GM12878 (cell line): ENCODE measurements at regions not wholly inside any gene's neighbourhood (a gene's known extent, or its start where the extent isn't known, plus 50 kb on each side); places are given as distances from the start of the nearest gene placed in this dataset.

ENCODE experiments used
- ATAC-seq: fragments of 200-7000 bp; cut with Tn5 transposase; 3 replicates; pipeline ENCODE4 v1.9.1; 2020; ENCODE audit warnings: mild to moderate bottlenecking, moderate library complexity
- BruUV-seq: library from RNA; stranded (reverse); fragments of 400-500 nt; replicated peaks from 2 replicates; lab custom pipeline; 2021; lab: Mats Ljungman, UMichigan
- CTCF ChIA-PET: fragments of 300-600 bp; sonication (Branson Sonifier 250); formaldehyde crosslinking; extraction: SDS; loops from one replicate; lab custom pipeline; 2021; ENCODE audit warnings: inconsistent platforms; lab: Yijun Ruan, JAX
- POLR2A ChIA-PET: fragments of 350-600 bp; formaldehyde crosslinking; extraction: SDS; loops from one replicate; lab custom pipeline; 2021; ENCODE audit warnings: inconsistent platforms; lab: Charles Lee
- RAD21 ChIA-PET: fragments of 300-600 bp; sonication (Branson Sonifier 250); formaldehyde crosslinking; loops from one replicate; lab custom pipeline; 2023; ENCODE audit warnings: antibody characterized with exemption; ENCODE audit not compliant: unreplicated experiment; lab: Charles Lee
- SMC1A ChIA-PET: fragments of 300-600 bp; sonication (Branson Sonifier 250); formaldehyde crosslinking; loops from one replicate; lab custom pipeline; 2023; ENCODE audit not compliant: unreplicated experiment, uncharacterized antibody; lab: Charles Lee
- DNase-seq: peaks from one replicate; pipeline ENCODE4 v3.0.0-alpha.2; 2011; ENCODE audit warnings: low read depth, low spot score
- FAIRE-seq: peaks from 3 replicates; lab custom pipeline; 2011; peaks lifted over from hg19 to GRCh38; lab: Jason Lieb, UNC
- H2AFZ ChIP-seq: 2 replicates; pipeline ENCODE4 v1.6.0; 2011; ENCODE audit warnings: low read depth, low read length, control low read depth; ENCODE audit not compliant: control insufficient read depth
- H3K27ac ChIP-seq: 2 replicates; pipeline ENCODE4 v1.5.1; 2011; ENCODE audit warnings: control low read depth; ENCODE audit not compliant: control insufficient read depth, insufficient read depth
- H3K27me3 ChIP-seq, 2 experiments: replicated peaks in 1 of 2; 2 replicates each; pipeline versions ENCODE4 v1.6.0 to v1.6.1; 2011; ENCODE audit warnings: low read length in 1 of 2; ENCODE audit not compliant: control insufficient read depth in 2 of 2, insufficient read depth in 2 of 2
- H3K36me3 ChIP-seq, 2 experiments: 2 replicates each; pipeline ENCODE4 v1.5.1; 2011; ENCODE audit warnings: low read length in 1 of 2; ENCODE audit not compliant: control insufficient read depth in 2 of 2, insufficient read depth in 2 of 2
- H3K4me1 ChIP-seq: 2 replicates; pipeline ENCODE4 v1.6.1; 2011; ENCODE audit warnings: mild to moderate bottlenecking, low read length, moderate library complexity, mixed read lengths; ENCODE audit not compliant: control insufficient read depth, insufficient read depth
- H3K4me2 ChIP-seq: 2 replicates; pipeline ENCODE4 v1.6.0; 2011; ENCODE audit warnings: control low read depth; ENCODE audit not compliant: control insufficient read depth, insufficient read depth
- H3K4me3 ChIP-seq: fragments of 200-600 bp; sonication (generic); 2 replicates; pipeline ENCODE4 v1.5.1; 2016
- H3K79me2 ChIP-seq: 2 replicates; pipeline ENCODE4 v1.6.0; 2011; ENCODE audit warnings: low read length; ENCODE audit not compliant: control insufficient read depth, insufficient read depth
- H3K9ac ChIP-seq: 2 replicates; pipeline ENCODE4 v1.8.0; 2011; ENCODE audit warnings: low read length, control low read depth, mixed read lengths; ENCODE audit not compliant: control insufficient read depth, insufficient read depth
- H3K9me3 ChIP-seq: replicated peaks from 3 replicates; pipeline ENCODE4 v1.5.1; 2011; ENCODE audit warnings: mild to moderate bottlenecking, low read length; ENCODE audit not compliant: control insufficient read depth, insufficient read depth
- H4K20me1 ChIP-seq: 2 replicates; pipeline ENCODE4 v1.6.0; 2011; ENCODE audit not compliant: control insufficient read depth, insufficient read depth
- BACH1 ChIP-seq: fragments of 450-650 bp; IDR thresholded peaks from 2 replicates; pipeline ENCODE4 v1.6.1; 2017; ENCODE audit warnings: mild to moderate bottlenecking, borderline replicate concordance
- BRCA1 ChIP-seq: IDR thresholded peaks from 2 replicates; pipeline ENCODE4 v1.6.1; 2011; ENCODE audit warnings: low read depth, low read length, improper control_type of control experiment
- CHD4 ChIP-seq: fragments of 200-600 bp; sonication (generic); IDR thresholded peaks from 2 replicates; pipeline ENCODE4 v1.6.1; 2016; ENCODE audit warnings: mild to moderate bottlenecking
- MEF2A ChIP-seq: IDR thresholded peaks from 2 replicates; pipeline ENCODE4 v1.6.1; 2011; ENCODE audit warnings: low read depth, mild to moderate bottlenecking, low read length, moderate library complexity; ENCODE audit not compliant: insufficient read depth
- MTA2 ChIP-seq: fragments of 450-650 bp; IDR thresholded peaks from 2 replicates; pipeline ENCODE4 v1.6.1; 2016; ENCODE audit warnings: low read depth, mild to moderate bottlenecking, moderate library complexity
- MYC ChIP-seq: IDR thresholded peaks from 2 replicates; pipeline ENCODE4 v1.6.1; 2011; ENCODE audit warnings: mild to moderate bottlenecking, low read length, moderate library complexity, inconsistent platforms; ENCODE audit not compliant: insufficient read depth, insufficient replicate concordance, insufficient read length, severe bottlenecking
- NR2C2 ChIP-seq: IDR thresholded peaks from 2 replicates; pipeline ENCODE4 v1.6.1; 2011; ENCODE audit warnings: borderline replicate concordance, low read depth; ENCODE audit not compliant: control insufficient read depth, insufficient read length
- NRF1 ChIP-seq: conservative IDR thresholded peaks from 2 replicates; pipeline ENCODE4 v1.6.1; 2011; ENCODE audit warnings: mild to moderate bottlenecking, low read depth, low read length, improper control_type of control experiment
- PML ChIP-seq: IDR thresholded peaks from 2 replicates; pipeline ENCODE4 v1.6.1; 2012; ENCODE audit warnings: low read length, inconsistent platforms
- RFX5 ChIP-seq: IDR thresholded peaks from 2 replicates; pipeline ENCODE4 v1.6.1; 2011; ENCODE audit warnings: low read depth, low read length, improper control_type of control experiment
- SPI1 ChIP-seq: IDR thresholded peaks from 2 replicates; pipeline ENCODE4 v1.6.1; 2011; ENCODE audit warnings: low read depth, mild to moderate bottlenecking, low read length, moderate library complexity, borderline replicate concordance; ENCODE audit not compliant: insufficient read depth
- SREBF2 ChIP-seq: IDR thresholded peaks from 2 replicates; pipeline ENCODE4 v1.6.1; 2012; ENCODE audit warnings: mild to moderate bottlenecking, low read length
- SUPT20H ChIP-seq: IDR thresholded peaks from 2 replicates; pipeline ENCODE4 v1.6.1; 2011; ENCODE audit warnings: low read depth, mild to moderate bottlenecking, low read length, moderate library complexity, borderline replicate concordance; ENCODE audit not compliant: control insufficient read depth
- TARDBP ChIP-seq: IDR thresholded peaks from 2 replicates; pipeline ENCODE4 v1.6.1; 2016; ENCODE audit warnings: borderline replicate concordance
- ZBED1 ChIP-seq: IDR thresholded peaks from 2 replicates; pipeline ENCODE4 v1.6.1; 2016; ENCODE audit warnings: borderline replicate concordance
- ZBTB11 ChIP-seq: fragments of 450-650 bp; formaldehyde crosslinking; IDR thresholded peaks from 2 replicates; pipeline ENCODE4 v1.5.0; 2022; ENCODE audit warnings: mild to moderate bottlenecking, missing genetic modification characterization
- ZNF207 ChIP-seq: fragments of 450-650 bp; IDR thresholded peaks from 2 replicates; pipeline ENCODE4 v1.6.1; 2014; ENCODE audit warnings: antibody characterized with exemption, mild to moderate bottlenecking, borderline replicate concordance
- WGBS: methylation state at CpG from one replicate; pipeline ENCODE4 v1.1.6; 2016; ENCODE audit warnings: low lambda C conversion rate; ENCODE audit not compliant: insufficient replicate concordance, insufficient coverage; ENCODE audit errors: missing lambda C conversion rate; 5-methylcytosine and 5-hydroxymethylcytosine counted together
- in situ Hi-C: fragments of 300-500 bp; cut with MboI; formaldehyde crosslinking; loops from 9 replicates; pipeline ENCODE4 v1.14.3; 2018; ENCODE audit warnings: mixed read lengths
- intact Hi-C: fragments of 100-400 bp; cut with micrococcal nuclease; formaldehyde crosslinking; loops from one replicate; pipeline ENCODE4 v1.14.2; 2022; ENCODE audit not compliant: unreplicated experiment

- no peak for ATAC-seq
- no peak for DNase-seq
- Histone ChIP-seq H3K79me2 (no peaks in the 10 kb centered on the region), H3K4me2 (no peak overlapping the region), H3K36me3 (no peaks in the 10 kb centered on the region), H2AFZ (no peak overlapping the region), H3K9ac (no peak overlapping the region), H4K20me1 (no peaks in the 10 kb centered on the region), H3K9me3 (no peaks in the 10 kb centered on the region), H3K27ac (no peak overlapping the region), H3K4me1 (no peaks in the 10 kb centered on the region), H3K4me3 (no peak overlapping the region), H3K27me3 (no peaks in the 10 kb centered on the region)
- RAD21 ChIA-PET = interaction anchor here (0.7 kb wide), 1 partner anchor 10 kb away, joined by 3 read pairs; no protein-coding TSS in a partner anchor
- POLR2A ChIA-PET = no interaction called here
- in situ Hi-C loops (no loop called here), intact Hi-C loops (no loop called here)
- CTCF ChIA-PET = no interaction called here
- WGBS = 71% methylated on average over 29 of the region's 31 CpGs
- SMC1A ChIA-PET = no interaction called here
- FAIRE-seq = no peak
- TF ChIP-seq MYC = no peak
- BruUV-seq = no TSS peak
Measured at GRCh38 chr16:35552763-35553162, 2093.4 kb downstream of the TP53TG3F start.

- WGBS = 0% methylated on average over 2 of the region's 2 CpGs
- in situ Hi-C loops = no loop called here
- intact Hi-C loops = no loop called here
- ATAC-seq = no peak
- FAIRE-seq = no peak
- ChIA-PET SMC1A (no interaction called here), CTCF (no interaction called here), POLR2A (no interaction called here), RAD21 (no interaction called here)
- no peaks in the 10 kb centered on the region for H3K36me3 ChIP-seq
- no peaks in the 10 kb centered on the region; the same call in 2 of the 3 replicates for H3K9me3 ChIP-seq
- no peaks in the 10 kb centered on the region for H3K27me3 ChIP-seq
- no peaks in the 10 kb centered on the region for H3K79me2 ChIP-seq
- no peak overlapping the region for H3K9ac ChIP-seq
- H3K27ac ChIP-seq = no peak overlapping the region
- no peaks in the 10 kb centered on the region for H4K20me1 ChIP-seq
- TF ChIP-seq RFX5 (no peak), ZBED1 (no peak), NR2C2 (no peak), MEF2A (no peak), BACH1 (no peak), NRF1 (no peak), SPI1 (no peak), SUPT20H (no peak), TARDBP (no peak), SREBF2 (no peak), MTA2 (no peak), ZBTB11 (CRISPR knock-in tag) (no peak), CHD4 (no peak), ZNF207 (no peak), BRCA1 (no peak), PML (no peak)
- TF ChIP-seq, all 136 proteins: peak for 0
- H3K4me1 ChIP-seq = no peaks in the 10 kb centered on the region
- H2AFZ ChIP-seq = no peak overlapping the region
- no TSS peak for BruUV-seq
- H3K4me2 ChIP-seq = no peak overlapping the region
- no peak for DNase-seq
- H3K4me3 ChIP-seq = no peak overlapping the region
Measured at GRCh38 chr16:35557731-35558130, 2098.3 kb downstream of the TP53TG3F start.
